Mucosa of rectum (tissue), 2 donors: ENCODE measurements at regions not wholly inside any gene's neighbourhood (a gene's known extent, or its start where the extent isn't known, plus 50 kb on each side); places are given as distances from the start of the nearest gene placed in this dataset.
A peak's percentile ranks its signal among the peaks of the same experiment; 100 is the strongest.

Experiments used
- H3K27ac ChIP-seq, 2 donors: one replicate each; pipeline ENCODE4 v1.7.0; 2013; ENCODE audit warnings: inconsistent platforms in 2 of 2, low read depth in 2 of 2, low read length in 2 of 2
- H3K27me3 ChIP-seq, 2 donors: one replicate each; pipeline ENCODE4 v1.7.0; 2013; ENCODE audit warnings: low read length in 2 of 2; ENCODE audit not compliant: control insufficient read depth in 2 of 2, insufficient read depth in 2 of 2
- H3K36me3 ChIP-seq, 2 donors: one replicate each; pipeline ENCODE4 v1.7.0; 2013; ENCODE audit warnings: low read length in 2 of 2; ENCODE audit not compliant: control insufficient read depth in 2 of 2, insufficient read depth in 2 of 2
- H3K4me1 ChIP-seq, 2 donors: one replicate each; pipeline ENCODE4 v1.7.0; 2013; ENCODE audit warnings: low read length in 2 of 2, mild to moderate bottlenecking in 1 of 2; ENCODE audit not compliant: control insufficient read depth in 2 of 2, insufficient read depth in 2 of 2
- H3K4me3 ChIP-seq, 2 donors: one replicate each; pipeline ENCODE4 v1.7.0; 2013; ENCODE audit warnings: low read length in 2 of 2
- H3K9ac ChIP-seq, 2 donors: one replicate each; pipeline ENCODE4 v1.7.0; 2013; ENCODE audit warnings: low read length in 2 of 2, low read depth in 1 of 2, mild to moderate bottlenecking in 1 of 2
- H3K9me3 ChIP-seq, 2 donors: one replicate each; pipeline ENCODE4 v1.7.0; 2013; ENCODE audit warnings: low read length in 2 of 2; ENCODE audit not compliant: control insufficient read depth in 2 of 2
- donor health status: healthy.
- donor health status: Normal muscosa, but diverticular disease.

DNA sequence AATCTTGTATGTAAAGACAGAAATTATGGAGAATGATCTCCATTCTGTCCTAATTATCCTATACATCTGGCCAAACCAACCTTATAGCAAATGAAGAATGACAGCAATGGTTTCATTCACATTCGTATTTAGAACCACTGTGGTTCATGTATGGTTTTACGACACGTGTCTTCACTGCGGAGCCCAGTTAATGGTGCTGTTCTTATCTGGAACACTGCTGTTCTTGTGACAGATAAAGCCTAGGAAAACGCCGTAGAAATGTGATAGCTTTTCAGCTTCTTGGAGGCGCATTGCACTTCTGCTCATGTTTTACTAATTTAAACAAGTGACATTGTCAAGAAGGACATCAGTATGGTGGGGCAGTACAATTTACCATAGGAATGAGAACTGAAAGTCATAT lies 2266.4 kb upstream of the TENM3 start:
- Histone ChIP-seq H3K4me3 (no peak overlapping the region), H3K36me3 (no peaks in the 10 kb centered on the region), H3K27ac (no peak overlapping the region), H3K4me1 (no peaks in the 10 kb centered on the region), H3K9me3 (no peaks in the 10 kb centered on the region), H3K9ac (no peak overlapping the region), H3K27me3 (no peaks in the 10 kb centered on the region)

DNA sequence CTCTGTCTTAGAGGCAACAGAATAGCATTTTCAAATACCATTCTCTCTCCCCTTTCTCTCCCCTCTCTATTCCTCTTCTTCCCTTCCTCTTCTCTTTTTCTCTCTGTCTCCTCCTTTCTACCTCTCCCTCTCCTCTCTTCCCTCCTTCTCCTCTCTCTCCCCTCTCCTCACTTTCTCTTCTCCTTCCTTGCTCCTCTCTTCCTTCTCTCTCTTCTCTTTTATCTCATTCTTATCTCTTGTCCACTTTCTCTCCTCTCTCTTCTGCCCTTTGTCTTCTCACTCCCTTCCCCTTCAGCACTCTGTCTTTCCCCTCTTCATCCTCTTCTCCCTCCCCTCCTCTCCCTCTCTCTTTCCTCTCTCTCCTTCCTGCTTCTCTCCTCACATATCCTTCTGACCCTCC lies 2265.8 kb upstream of the TENM3 start:
- Histone ChIP-seq H3K9me3 (no peaks in the 10 kb centered on the region), H3K36me3 (no peaks in the 10 kb centered on the region), H3K9ac (no peak overlapping the region), H3K4me1 (no peaks in the 10 kb centered on the region), H3K4me3 (no peak overlapping the region), H3K27me3 (no peaks in the 10 kb centered on the region), H3K27ac (no peak overlapping the region)

DNA sequence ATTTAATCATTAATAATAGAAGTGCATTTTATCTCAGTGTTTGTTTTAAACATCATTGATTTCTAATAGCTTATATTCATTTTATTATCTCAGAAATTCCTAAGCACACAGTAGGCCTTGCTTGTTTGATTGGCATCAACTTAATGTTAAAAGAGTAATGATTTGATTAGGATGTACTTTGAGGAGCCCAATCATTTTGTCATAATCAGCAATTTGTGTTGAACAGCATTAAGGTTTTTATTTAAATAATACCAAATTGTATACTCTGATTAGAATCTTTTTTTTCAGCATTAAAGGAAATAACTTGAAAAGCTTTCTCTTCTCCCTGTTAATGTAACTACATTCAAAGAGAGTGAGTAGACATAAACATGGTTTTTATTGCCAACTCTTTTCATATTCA lies 2262.0 kb upstream of the TENM3 start:
- Histone ChIP-seq H3K4me1 (no peaks in the 10 kb centered on the region), H3K36me3 (no peaks in the 10 kb centered on the region), H3K9me3 (no peaks in the 10 kb centered on the region), H3K4me3 (no peak overlapping the region), H3K27me3 (no peaks in the 10 kb centered on the region), H3K27ac (no peak overlapping the region), H3K9ac (no peak overlapping the region)

DNA sequence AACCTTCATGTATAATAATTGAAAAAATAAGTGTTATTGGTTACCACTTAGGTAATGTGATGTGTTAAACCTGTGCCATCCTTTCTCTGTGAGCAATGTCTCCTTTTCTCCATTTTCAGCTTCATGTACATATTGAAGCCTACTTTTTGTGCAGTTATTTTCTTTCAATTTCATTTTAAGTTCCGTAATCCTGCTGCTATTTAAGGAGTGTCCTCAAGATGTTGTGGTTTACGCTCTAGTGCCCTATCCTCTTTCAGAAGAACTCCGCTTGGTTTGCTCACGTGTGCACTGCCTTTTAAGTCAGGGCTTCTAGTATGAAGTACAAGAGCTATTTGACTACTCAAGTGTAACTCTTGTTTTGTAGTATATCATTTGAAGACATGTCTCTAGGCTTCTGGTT lies 2253.2 kb upstream of the TENM3 start:
- H3K9me3 ChIP-seq, result no peaks in the 10 kb centered on the region
- H3K27ac ChIP-seq, result no peak overlapping the region
- no peaks in the 10 kb centered on the region for H3K4me1 ChIP-seq
- H3K36me3 ChIP-seq, result no peaks in the 10 kb centered on the region
- no peak overlapping the region for H3K4me3 ChIP-seq
- H3K9ac ChIP-seq, result no peak overlapping the region
- H3K27me3 ChIP-seq, result no peaks in the 10 kb centered on the region

DNA sequence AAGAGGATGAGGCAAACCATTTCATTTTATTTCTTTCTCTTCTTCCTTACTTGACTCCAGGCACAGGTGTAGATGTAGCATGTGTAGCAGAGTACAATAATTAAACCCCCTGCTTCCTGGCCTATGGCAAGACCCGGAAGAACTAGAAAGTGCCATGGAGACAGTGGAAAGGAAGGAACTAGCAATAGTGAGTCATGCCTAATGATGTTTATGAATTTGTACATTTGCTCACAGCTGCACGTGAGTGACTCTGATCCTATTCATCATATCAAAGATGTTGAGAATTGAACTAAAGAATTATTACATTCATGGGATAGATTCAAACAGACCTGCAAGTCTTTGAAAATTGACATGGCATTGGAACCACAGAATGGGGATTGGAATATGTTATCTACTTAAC lies 2233.9 kb upstream of the TENM3 start:
- no peak overlapping the region for H3K27ac ChIP-seq
- no peaks in the 10 kb centered on the region for H3K4me1 ChIP-seq
- no peaks in the 10 kb centered on the region for H3K36me3 ChIP-seq
- H3K4me3 ChIP-seq, result no peak overlapping the region
- no peaks in the 10 kb centered on the region for H3K9me3 ChIP-seq
- H3K27me3 ChIP-seq, result no peaks in the 10 kb centered on the region
- no peak overlapping the region for H3K9ac ChIP-seq

DNA sequence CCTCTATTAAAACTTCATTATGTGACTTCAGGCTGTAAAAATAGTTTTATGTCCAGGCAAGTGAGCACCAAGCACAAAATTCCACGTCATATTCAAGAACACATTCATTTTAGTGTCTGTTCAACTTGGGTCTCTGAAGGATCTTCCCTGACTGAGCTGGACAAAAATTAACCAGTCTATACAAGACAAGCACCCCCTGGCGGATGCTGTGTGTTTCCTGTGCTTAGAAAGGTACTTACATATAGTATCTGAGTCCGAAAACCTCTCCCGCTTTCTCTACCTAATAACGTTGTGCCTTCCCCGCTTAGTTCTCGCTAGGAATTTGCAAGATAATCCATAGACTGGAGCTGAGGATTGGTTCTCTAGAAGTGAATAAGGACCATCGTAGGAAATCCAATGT lies 2214.5 kb upstream of the TENM3 start:
- Histone ChIP-seq H3K27ac (no peak overlapping the region), H3K9ac (no peak overlapping the region), H3K4me1 (no peaks in the 10 kb centered on the region), H3K9me3 (no peaks in the 10 kb centered on the region), H3K36me3 (no peaks in the 10 kb centered on the region), H3K27me3 (no peaks in the 10 kb centered on the region), H3K4me3 (no peak overlapping the region)

DNA sequence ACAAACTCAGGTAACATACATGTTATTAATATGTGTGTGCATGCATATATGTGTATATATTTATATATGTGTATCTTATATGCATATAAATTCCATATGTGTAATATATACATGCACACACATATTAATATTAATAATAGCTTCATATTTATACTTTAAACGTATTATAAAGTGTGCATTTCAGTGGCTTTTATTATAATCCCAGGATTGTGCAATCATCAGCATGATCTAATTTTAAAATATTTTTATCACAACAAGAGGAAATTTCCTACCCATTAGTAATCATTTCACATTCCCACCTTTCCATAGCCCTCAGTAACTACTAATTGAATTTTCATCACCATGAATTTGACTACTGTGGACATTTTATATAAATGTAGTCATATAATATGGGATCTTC lies 2211.9 kb upstream of the TENM3 start:
- no peaks in the 10 kb centered on the region for H3K36me3 ChIP-seq
- no peaks in the 10 kb centered on the region for H3K4me1 ChIP-seq
- no peak overlapping the region for H3K9ac ChIP-seq
- H3K27me3 ChIP-seq, result no peaks in the 10 kb centered on the region
- no peaks in the 10 kb centered on the region for H3K9me3 ChIP-seq
- no peak overlapping the region for H3K27ac ChIP-seq
- no peak overlapping the region for H3K4me3 ChIP-seq

DNA sequence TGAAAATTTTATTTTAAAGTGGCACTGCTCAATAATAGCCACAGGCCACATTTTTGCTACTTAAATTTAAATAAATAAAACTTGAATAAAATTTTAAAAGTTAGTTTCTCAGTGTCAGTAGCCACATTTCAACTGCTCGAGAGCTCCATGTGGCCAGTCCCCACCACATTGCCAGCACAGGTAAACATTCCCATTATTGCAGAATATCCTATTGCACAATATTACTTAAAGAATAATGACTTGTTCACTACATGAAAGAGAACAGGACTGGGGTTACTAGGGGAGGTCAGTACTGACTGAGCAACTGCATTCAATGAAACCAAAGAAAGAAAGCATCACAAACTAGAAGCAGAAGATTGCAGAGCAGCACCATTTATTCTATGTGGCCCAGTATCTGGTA lies 2201.6 kb upstream of the TENM3 start:
- no peaks in the 10 kb centered on the region for H3K27me3 ChIP-seq
- H3K9ac ChIP-seq, result no peak overlapping the region
- no peaks in the 10 kb centered on the region for H3K4me1 ChIP-seq
- no peaks in the 10 kb centered on the region for H3K36me3 ChIP-seq
- no peak overlapping the region for H3K4me3 ChIP-seq
- no peaks in the 10 kb centered on the region for H3K9me3 ChIP-seq
- H3K27ac ChIP-seq, result no peak overlapping the region

DNA sequence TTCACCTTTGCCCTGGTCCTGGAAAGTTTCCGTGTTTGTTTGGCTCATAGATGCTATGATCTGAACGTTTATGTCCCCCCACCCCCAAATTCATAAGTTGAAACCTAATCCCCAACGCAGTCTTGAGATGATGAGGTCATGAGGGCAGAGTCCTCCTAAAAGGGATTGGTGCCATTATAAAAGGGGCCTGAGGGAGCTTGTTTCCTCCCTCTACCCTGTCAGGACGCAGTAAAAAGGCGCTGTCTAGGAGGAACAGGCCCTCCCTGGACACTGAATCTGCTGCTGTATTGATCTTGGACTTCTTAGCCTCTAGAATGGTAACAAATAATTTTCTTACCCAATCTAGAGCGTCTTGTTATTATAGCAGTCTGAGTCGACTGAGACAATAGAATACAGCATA lies 2190.6 kb upstream of the TENM3 start:
- Histone ChIP-seq H3K9ac (peak overlapping the region in 1 of 2 donors; percentile 16), H3K27ac (no peak overlapping the region), H3K9me3 (no peaks in the 10 kb centered on the region), H3K4me1 (no peaks in the 10 kb centered on the region), H3K27me3 (peaks cover 2 to 7% of the 10 kb centered on the region in 2 donors), H3K4me3 (peak overlapping the region in 1 of 2 donors; percentile 13), H3K36me3 (no peaks in the 10 kb centered on the region)

DNA sequence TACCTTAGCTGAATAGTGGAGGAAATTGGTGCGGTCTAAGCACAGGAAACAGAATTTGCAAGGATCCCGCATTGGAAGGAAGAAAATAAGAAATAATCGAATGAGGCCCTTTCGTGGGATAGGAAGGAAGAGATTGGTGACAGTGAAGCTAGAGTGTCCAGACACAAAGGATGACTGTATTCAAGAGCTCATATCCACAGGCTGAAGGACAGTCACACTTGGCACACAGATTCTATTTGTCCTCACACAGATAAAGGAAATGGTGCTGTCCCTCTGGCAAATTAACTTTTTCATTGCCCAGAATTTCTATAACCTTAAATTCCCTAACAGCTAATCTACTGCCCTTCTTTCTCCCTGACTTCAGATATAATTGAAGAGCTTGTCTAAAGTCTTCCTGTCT lies 2188.9 kb upstream of the TENM3 start:
- peaks cover 2 to 10% of the 10 kb centered on the region in 2 donors for H3K27me3 ChIP-seq
- no peaks in the 10 kb centered on the region for H3K9me3 ChIP-seq
- no peaks in the 10 kb centered on the region for H3K36me3 ChIP-seq
- H3K9ac ChIP-seq, result no peak overlapping the region
- H3K4me3 ChIP-seq, result no peak overlapping the region
- no peaks in the 10 kb centered on the region for H3K4me1 ChIP-seq
- no peak overlapping the region for H3K27ac ChIP-seq

DNA sequence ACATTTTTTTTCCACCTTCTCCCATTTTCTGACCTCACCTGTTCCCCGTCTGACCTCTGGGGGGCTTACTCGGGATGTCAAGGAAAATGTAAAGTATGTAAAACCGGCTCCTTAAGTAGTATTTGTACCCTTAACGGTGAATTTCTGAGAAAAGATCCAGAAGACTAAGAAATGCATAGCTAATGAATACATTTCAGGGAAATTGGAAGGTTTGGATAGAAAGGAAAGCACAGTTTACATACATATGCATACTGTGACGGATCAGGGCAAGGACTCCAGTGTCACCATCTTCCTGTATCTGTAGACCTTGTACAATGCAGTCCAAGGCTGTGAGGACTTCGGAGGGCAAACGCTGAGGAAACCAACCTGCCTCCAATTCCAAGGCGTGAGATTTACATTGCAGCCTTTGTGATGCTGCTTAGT lies 2185.9 kb upstream of the TENM3 start:
- Histone ChIP-seq H3K4me3 (no peak overlapping the region), H3K4me1 (peaks cover 0 to 4% of the 10 kb centered on the region in 2 donors), H3K27me3 (peaks cover 7 to 10% of the 10 kb centered on the region in 2 donors), H3K36me3 (no peaks in the 10 kb centered on the region), H3K27ac (no peak overlapping the region), H3K9ac (no peak overlapping the region), H3K9me3 (no peaks in the 10 kb centered on the region)
